GM12891 (cell line): ENCODE measurements at regions not wholly inside any gene's neighbourhood (a gene's known extent, or its start where the extent isn't known, plus 50 kb on each side); places are given as distances from the start of the nearest gene placed in this dataset.
A peak's percentile ranks its signal among the peaks of the same experiment; 100 is the strongest.

Experiments used
- DNase-seq: peaks from one replicate; pipeline ENCODE4 v3.0.0; 2011; ENCODE audit warnings: low spot score; ENCODE audit not compliant: insufficient read length
- FAIRE-seq: peaks from 2 replicates; lab custom pipeline; 2011; peaks lifted over from hg19 to GRCh38; lab: Jason Lieb, UNC
- PAX5 ChIP-seq: IDR thresholded peaks from 2 replicates; pipeline ENCODE4 v1.6.1; 2011; ENCODE audit warnings: low read length, moderate library complexity, mild to moderate bottlenecking; ENCODE audit not compliant: insufficient read depth, severe bottlenecking
- POLR2A ChIP-seq: IDR thresholded peaks from 2 replicates; pipeline ENCODE4 v1.6.1; 2011; ENCODE audit warnings: low read depth, low read length, control low read depth
- POLR2AphosphoS5 ChIP-seq: IDR thresholded peaks from 2 replicates; pipeline ENCODE4 v1.6.1; 2011; ENCODE audit warnings: low read depth, low read length, control low read depth
- POU2F2 ChIP-seq: IDR thresholded peaks from 2 replicates; pipeline ENCODE4 v1.6.1; 2011; ENCODE audit warnings: low read depth, mild to moderate bottlenecking, control low read depth, low read length, moderate library complexity
- SPI1 ChIP-seq: IDR thresholded peaks from 2 replicates; pipeline ENCODE4 v1.6.1; 2011; ENCODE audit warnings: low read depth, low read length, control low read depth
- TAF1 ChIP-seq: IDR thresholded peaks from 2 replicates; pipeline ENCODE4 v1.6.1; 2011; ENCODE audit warnings: low read depth, low read length, control low read depth

GRCh38 chr7:47681249-47681810, 99.4 kb upstream of the TNS3 start:
- DNase-seq = no peak
- FAIRE-seq = no peak
- TF ChIP-seq SPI1 (no peak), POU2F2 (no peak), POLR2AphosphoS5 (no peak), TAF1 (no peak), PAX5 (no peak), POLR2A (no peak)

DNA sequence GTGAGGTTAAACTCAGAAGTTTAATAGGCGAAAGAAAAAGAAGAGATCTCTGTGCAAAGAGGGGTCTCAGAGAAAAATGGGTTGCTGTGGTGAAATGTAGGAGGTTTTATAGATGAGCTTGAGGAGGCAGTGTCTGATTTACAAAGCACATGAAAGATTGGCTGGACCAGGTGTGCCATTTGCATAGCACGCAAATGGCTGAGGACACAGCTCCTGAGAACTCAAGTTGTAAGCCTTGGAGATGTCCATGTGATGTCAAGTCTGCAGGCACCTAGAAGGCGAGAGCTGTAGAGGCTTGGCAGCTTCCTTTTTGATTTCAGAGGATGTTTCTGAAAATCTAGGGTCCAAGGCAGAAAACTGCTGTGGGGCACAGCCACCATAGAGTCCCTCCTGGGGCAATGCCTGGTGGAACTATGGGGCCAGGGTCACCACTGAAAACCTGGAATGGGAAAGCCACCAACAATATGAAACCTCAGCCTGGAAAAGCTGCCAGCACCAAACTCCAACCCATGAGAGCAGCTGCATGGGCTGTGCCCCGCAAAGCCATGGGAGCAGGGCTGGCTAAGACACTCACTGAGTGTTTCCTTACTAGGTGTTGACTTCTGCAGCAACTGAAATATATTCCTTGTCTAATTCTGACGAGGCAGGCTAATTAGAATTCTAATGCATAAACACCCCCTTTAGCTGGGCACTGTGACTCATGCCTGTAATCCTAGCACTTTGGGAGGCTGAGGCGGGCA, 96.9 kb upstream of the TNS3 start:
- FAIRE-seq (no peak), DNase-seq (no peak)
- TF ChIP-seq POLR2A = no peak
- no peak for TF ChIP-seq POLR2AphosphoS5
- no peak for TF ChIP-seq POU2F2
- TF ChIP-seq PAX5 = no peak
- TF ChIP-seq SPI1 = no peak
- no peak for TF ChIP-seq TAF1

DNA sequence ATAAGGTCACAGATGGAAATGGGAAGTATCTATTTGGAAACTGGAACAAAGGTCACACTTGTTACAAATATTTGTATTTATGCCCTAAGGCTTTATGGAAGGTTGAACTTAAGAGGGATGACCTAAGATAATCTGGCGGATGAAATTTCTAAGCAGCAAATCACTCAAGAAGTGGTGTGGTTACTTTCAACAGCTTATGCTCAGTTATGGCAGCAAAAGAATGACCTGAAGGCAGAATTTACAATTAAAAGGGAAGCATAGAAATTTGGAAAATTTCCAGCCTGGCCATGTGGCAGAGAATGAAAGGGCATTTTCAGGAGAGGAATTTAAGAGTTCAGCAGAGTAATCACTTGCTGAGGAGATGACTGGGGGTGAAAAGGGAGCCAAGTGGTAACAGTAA, 95.8 kb upstream of the TNS3 start:
- FAIRE-seq = no peak
- DNase-seq = no peak
- TF ChIP-seq POLR2A (no peak), POU2F2 (no peak)

- no peak for TF ChIP-seq POU2F2
- TF ChIP-seq POLR2A = no peak
- no peak for TF ChIP-seq POLR2AphosphoS5
- no peak for TF ChIP-seq PAX5
- no peak for TF ChIP-seq SPI1
- no peak for TF ChIP-seq TAF1
- no peak for DNase-seq
- no peak for FAIRE-seq
Measured at GRCh38 chr7:47677093-47677492, 95.2 kb upstream of the TNS3 start.

DNA sequence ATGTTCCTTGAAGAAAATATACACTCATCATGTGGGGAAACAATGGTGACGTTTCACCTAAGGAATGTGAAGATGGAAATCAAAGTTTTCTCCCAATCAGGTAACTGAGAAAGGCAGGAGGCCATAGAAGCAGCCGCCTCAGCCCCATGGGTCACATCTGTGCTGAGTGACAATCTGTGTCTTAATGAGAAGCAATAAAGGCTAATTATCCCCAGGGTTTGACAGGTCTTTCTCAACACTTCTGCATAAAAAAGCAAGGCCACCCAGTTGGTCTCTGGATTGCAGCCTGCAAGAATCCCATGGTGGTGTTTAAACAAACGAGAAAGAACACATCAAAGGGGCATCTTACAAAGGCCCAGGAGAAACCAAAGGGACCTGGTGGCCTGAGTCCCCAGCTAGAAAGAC, 91.1 kb upstream of the TNS3 start:
- TF ChIP-seq POLR2AphosphoS5 (no peak), SPI1 (no peak)
- DNase-seq (no peak), FAIRE-seq (no peak)

- DNase-seq (no peak), FAIRE-seq (peak; percentile 76)
- TF ChIP-seq POU2F2 (no peak), SPI1 (peak; percentile 61), PAX5 (no peak), TAF1 (no peak)
Measured at GRCh38 chr7:47672271-47672791, 90.4 kb upstream of the TNS3 start.

GRCh38 chr7:47671358-47671757, 89.4 kb upstream of the TNS3 start:
- no peak for TF ChIP-seq SPI1
- TF ChIP-seq TAF1 = no peak
- no peak for TF ChIP-seq POLR2A
- no peak for TF ChIP-seq POLR2AphosphoS5
- TF ChIP-seq PAX5 = no peak
- TF ChIP-seq POU2F2 = no peak
- no peak for DNase-seq
- no peak for FAIRE-seq

DNA sequence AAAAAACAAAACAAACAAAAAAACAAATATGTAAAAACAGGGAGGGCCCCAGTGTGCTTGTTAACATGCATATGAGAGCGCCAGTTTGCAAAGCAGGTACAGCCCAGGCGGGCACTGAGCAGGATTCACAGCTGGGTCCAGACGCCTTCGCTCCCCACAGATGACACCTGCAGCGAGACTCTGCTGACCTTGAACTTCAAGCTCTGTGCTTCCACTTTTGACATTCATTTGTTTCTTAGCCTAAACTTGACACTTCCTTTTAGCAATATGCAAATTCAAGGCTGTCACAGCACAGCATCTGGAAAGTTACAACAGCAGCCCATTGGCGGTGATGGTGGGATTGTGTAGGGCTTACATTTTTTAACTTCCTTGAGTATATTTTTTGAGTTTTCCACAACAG, 88.8 kb upstream of the TNS3 start:
- FAIRE-seq (peak; percentile 88), DNase-seq (peak; percentile 53)
- peak; percentile 66 for TF ChIP-seq SPI1
- 0 out of 2 replicates have a peak, but pooled peaks have one; percentile 32 for TF ChIP-seq POLR2AphosphoS5
- peak; percentile 98 for TF ChIP-seq POU2F2
- no peak for TF ChIP-seq TAF1

- FAIRE-seq (no peak), DNase-seq (no peak)
- no peak for TF ChIP-seq POLR2A
- TF ChIP-seq POLR2AphosphoS5 = no peak
- TF ChIP-seq SPI1 = no peak
- TF ChIP-seq TAF1 = no peak
- no peak for TF ChIP-seq POU2F2
- no peak for TF ChIP-seq PAX5
Measured at GRCh38 chr7:47669901-47670384, 88.0 kb upstream of the TNS3 start.

DNA sequence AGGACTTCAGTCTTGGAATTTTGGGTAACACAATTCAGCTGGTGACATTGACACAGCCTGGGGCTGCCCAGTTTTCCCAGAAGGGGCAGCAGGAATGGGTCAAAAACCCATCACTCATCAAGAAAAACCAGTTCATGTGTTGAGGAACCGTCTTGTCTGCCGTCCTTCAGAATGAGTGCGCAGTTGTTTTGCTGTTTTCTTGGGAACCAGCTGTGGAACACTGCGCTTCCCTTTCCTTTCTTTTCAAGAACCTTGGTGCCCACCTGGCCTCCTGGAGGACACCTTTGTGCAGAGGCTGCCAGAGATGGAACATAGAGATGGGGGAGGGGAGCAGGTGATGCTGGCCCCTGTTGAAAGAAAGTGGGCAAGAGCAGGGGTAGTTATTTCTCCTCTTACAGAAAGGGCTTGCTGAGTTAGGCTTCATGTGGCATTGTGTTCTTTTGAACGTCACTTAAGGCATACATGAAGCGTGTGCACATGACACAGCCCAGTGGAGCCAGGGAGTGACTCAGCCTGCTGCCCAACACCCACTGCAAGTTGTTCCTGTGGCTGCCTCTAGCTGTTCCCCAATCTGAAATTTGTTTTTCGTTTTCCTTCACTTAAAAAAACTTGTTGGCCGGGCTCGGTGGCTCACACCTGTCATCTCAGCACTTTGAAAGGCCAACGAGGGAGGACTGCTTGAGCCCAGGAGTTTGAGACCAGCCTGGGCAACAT, 87.4 kb upstream of the TNS3 start:
- TF ChIP-seq PAX5 (no peak), SPI1 (peak; percentile 57)
- FAIRE-seq = peak; percentile 95
- peak; percentile 56 for DNase-seq
